Stimulated activated CD4-positive, alpha-beta T cell treated with anti-CD3 and anti-CD28 coated beads, Interleukin-15, amount 100 ng/mL, for 24 hours (primary cell): ENCODE measurements at regions not wholly inside any gene's neighbourhood (a gene's known extent, or its start where the extent isn't known, plus 50 kb on each side); places are given as distances from the start of the nearest gene placed in this dataset.
"Not testable (repeated sequence)": the region's sequence is repeated elsewhere in the genome, so short reads cannot be mapped to it uniquely, and the experiment has no call there.

Experiments used
- DNase-seq: peaks from one replicate; pipeline ENCODE4 v3.0.0-alpha.2; 2020

DNA sequence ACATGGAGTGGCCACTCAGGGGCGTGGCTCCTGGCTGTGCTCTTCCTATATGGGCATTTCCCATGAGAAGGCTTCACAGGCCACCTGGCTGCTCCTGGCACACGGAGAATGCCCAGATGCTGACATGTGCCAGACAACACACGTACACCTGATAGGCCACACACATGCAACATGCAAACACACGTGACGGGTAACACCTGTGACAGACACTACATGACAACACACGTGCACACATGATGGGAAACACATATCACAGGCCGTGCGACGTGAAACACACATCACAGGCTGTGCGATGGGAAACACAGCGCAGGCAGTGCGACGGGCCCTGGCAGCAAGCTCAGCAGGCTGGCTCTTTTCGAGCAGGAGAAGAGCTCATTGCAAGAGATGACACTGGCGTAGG is 94.3 kb upstream of the HMX1 start:
- not testable (repeated sequence) for DNase-seq

DNA sequence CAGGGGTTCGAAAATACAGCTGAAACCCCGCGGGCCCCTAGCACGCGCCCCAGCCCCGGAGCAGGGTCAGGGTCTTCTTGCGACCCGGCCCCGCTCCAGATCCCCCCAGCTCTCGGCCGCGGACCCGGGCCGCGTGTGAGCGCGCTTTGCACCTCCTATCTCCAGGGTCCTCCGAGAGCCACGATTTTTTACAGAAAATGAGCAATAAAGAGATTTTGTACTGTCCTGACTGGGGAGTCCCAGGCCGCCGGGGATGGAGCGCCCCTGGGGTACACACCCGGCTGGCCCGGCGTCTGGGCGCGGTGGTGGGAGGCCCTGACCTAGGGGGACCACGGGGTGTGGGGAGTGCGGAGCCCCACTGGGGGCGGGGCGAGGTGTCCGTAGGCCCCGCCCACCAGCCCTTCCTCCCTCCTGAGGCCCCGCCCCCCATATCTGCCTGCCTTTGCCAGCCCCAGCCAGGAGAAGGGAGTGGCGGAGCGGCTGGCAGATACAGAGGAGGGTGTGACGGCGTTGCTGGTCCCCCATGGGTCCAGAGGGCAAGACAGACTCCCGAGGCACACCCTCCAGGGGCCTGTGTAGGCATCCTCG is 92.7 kb upstream of the HMX1 start:
- peak; percentile 16 for DNase-seq

DNA sequence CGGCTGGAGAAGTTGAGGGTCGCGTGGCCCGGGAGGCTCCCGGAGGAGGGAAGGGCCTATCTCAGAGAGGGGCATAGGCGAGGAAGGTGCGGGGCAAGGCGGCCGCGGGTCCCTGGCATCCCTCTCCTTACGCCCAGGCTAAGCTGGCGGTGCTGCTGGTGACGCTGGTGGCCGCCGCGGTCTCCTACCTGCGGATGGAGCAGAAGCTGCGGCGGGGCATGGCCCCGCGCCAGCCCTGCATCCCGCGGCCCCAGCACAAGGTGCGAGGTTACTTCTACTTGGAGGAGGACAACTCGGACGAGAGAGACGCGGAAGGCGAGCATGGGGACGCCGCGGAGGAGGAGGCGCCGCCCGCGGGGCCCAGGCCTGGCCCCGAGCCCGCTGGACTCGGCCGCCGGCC is 91.9 kb upstream of the HMX1 start:
- not testable (repeated sequence) for DNase-seq

DNA sequence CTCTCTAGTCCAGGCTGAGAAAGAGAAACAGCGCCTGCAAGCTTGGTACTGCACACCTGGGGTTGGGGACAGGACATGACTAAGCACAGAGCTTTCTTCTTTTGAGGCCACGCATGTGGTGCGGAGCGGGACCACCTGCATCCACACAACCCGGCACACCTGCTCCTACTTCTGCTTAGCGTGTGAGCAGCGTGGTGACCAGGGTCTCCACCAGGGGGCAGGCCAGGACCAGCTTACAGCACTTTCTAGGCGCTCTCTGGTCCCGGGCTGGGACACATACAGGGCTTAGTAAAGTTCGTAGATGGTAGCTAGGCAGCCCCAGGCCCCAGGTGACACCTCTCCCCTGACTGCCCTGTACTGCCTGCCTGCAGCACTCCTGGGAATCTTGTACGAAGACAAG is 89.7 kb upstream of the HMX1 start:
- DNase-seq, result peak; percentile 80

DNA sequence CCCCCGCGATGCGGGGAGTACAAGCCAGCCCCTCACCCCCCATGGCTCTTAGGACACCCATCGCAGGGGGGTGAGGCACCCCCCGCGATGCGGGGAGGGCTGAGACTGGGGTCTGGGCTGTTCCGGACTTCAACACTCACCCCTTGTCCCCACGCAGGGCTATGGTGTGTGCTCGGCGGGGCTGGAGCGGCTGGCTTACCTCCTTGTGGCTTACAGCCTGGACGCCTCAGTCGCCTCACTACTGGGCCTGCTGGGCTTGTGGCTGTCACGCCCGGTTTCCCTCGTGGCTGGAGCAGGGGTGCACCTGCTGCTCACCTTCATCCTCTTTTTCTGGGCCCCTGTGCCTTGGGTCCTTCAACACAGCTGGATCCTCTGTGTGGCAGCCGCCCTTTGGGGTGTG is 87.8 kb upstream of the HMX1 start:
- not testable (repeated sequence) for DNase-seq

DNA sequence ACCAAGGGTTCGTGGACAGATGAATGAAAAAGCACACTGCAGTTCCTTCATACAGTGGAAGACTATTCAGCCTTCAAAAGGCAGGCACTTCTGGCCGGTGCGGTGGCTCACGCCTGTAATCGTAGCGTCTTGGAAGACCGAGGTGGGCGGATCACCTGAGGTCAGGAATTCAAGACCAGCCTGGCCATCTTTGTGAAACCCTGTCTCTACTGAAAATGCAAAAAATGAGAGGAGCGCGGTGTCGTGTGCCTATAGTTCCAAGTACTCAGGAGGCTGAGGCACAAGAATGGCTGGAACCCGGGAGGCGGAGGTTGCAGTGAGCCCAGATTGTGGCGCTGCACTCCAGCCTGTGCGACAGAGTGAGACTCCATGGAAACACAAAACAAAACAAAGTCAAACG is 82.4 kb upstream of the HMX1 start:
- DNase-seq, result not testable (repeated sequence)

DNA sequence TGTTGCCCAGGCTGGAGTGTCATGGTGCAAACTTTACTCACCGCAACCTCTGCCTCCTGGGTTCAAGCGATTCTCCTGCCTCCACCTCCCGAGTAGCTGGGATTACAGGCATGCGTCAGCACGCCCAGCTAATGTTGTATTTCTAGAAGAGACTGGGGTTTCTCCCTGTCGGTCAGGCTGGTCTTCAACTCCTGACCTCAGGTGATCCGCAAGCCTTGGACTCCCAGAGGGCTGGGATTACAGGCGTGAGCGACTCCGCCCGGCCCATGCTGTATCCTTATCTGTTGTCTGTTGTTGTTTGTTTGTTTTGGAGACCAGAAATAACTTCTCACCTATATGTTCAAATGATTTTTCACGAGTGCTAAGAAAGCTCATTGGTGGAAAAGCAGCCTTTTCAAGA is 81.2 kb upstream of the HMX1 start:
- DNase-seq, result not testable (repeated sequence)

DNA sequence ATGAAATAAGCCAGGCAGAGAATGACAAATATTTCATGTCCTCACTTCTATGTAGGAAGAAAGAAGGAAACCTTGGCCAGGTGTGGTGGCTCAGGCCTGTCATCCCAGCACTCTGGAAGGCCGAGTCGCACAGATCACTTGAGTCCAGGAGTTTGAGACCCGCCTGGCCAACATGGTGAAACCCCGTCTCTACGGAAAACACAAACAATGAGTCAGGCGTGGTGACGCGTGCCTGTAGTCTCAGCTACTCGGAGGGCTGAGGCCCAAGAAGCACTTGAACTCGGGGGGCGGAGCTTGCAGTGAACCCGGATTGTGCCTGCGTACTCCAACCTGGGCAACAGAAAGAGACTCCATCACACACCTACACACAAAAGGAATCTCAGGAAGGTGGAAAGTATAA is 80.5 kb upstream of the HMX1 start:
- DNase-seq, result not testable (repeated sequence)

DNA sequence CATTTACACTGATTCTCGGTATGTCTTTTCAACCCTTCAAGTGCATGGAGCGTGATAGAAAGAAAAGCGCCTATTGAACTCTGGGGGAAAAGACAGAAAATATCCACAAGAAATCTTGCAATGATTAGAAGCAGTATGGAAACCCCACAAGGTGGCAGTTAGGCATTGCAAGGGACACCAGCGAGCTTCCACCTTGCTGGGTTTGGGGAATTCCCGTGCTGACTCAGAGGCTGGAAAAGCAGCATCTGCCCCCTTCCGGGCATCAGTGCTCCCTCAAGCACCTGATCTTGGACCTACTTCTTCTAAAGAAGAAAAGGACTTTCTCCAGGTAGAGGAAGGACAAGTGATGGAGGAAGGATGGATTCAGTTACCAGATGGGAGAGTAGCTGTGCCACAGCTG is 73.9 kb upstream of the HMX1 start:
- not testable (repeated sequence) for DNase-seq

DNA sequence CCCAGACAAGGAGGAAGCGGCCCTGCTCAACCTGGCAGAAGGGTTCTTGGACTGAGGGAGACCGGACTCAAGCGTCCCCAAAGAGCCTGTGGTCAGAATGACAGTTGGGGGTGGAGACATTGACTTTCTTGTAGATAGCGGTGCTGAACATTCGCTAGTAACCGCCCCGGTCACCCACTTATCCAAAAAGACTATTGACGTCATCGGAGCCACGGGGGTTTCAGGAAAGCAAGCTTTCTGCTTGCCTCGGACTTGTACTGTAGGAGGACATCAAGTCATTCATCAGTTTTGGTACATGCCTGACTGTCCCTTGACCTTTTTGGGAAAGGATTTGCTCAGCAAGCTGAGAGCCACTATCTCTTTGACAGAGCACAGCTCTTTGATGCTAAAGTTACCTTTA is 71.7 kb upstream of the HMX1 start:
- DNase-seq, result not testable (repeated sequence)

DNA sequence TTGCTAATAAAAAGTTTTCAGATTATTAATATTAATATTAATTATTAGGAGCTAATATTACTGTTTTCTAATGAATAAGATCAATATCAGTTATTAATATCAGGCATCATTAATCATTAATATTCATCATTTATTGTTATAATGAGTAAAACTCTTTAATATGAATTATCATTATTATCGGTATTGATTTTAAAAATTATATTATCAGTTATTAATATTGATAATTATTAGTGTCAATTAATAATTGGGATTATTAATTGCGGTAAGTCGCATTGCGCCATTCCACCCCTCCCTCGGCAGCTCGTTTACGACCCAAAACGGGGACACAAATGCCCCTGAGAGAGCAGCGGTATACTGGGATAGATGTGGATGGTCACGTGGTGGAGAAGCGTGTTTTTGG is 70.4 kb upstream of the HMX1 start:
- DNase-seq, result not testable (repeated sequence)

DNA sequence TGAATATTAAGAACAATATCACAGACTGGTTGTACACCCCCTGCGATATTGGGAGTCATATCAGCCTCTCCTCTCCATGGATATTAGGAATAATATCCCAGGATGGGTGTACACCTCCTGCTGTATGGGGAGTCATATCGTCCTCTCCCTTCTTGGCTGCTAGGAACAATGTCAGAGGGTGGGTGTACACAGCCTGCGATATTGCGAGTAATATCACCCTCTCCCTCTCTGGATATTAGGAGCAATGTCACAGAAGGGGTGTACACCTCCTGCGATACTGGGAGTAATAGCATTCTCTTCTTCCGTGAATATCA is 69.8 kb upstream of the HMX1 start:
- DNase-seq, result not testable (repeated sequence)

DNA sequence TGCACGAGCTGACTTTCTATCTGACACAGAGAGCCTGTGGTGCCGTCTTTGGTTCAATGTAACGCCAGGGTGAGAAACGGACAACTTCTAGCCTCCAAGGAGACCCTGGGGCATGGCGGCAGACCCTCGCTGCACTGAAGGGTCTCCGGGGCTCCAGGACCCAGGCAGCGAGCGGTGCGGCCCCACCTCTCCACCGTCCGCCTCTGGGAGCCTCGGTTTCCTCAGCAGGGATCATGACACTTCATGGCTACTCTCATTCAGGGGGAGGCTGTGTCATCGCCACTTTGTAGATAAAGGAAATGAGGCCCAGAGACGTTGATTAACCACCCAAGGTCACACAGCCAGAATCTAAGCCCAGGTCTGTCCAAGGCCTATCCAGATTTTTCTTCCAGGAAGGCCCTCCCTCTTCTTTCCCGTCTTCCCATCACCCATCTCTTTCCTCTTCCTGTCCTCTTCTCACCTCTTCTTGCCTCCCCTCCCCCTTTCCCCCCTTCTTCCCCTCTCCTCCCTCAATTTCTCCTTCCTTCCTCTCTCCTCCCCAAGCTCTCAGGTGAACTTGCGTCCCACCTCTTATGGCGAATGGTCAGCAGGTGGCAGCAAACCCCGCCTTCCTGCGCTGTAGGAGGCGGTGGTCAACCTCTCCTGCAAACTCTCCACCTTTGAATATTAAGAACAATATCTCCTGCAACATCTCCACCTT is 69.3 kb upstream of the HMX1 start:
- DNase-seq, result peak; percentile 21

DNA sequence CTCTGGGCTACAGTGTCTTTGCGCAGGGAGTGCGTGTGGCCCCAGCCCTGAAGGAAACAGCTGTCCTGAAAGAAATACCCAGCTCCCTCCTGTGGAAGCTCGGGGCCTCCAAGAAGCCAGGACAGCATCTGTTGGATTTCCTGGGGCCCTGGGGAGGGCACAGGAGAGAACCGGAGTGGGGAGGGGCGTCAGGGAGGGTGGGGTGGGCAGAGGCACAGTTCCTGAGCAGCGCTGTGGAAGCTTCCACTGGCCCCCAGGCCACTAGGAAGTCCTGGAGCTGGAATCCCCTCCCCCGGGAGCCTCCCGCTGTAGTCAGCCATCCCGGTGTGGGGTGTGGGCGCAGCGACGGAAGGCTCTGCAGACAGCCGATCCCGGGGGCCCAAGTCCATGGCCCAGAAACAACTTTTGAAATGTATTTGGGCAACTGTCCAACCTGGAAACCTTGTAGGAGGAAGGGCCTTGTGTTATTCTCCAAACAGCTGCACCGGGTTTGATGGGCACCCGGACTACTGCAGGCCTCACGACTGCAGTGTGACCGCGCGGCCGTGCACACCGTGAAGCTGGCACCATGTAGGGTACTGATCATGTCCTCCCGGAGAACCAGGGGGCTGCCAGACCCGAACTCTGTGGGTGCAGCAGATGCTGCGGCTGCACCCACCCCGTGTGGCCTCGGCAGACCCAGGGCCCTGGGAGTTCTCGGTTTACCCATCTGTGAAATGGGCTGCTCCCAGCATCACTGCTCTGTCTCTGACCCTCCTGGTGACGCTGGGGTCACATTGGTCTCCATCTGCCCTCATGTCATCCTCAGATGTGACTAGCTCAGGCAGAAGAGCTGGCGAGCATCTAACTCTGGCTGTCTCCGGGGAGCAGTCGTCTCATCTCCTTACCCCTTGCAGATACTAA is 68.5 kb upstream of the HMX1 start:
- DNase-seq, result no peak

DNA sequence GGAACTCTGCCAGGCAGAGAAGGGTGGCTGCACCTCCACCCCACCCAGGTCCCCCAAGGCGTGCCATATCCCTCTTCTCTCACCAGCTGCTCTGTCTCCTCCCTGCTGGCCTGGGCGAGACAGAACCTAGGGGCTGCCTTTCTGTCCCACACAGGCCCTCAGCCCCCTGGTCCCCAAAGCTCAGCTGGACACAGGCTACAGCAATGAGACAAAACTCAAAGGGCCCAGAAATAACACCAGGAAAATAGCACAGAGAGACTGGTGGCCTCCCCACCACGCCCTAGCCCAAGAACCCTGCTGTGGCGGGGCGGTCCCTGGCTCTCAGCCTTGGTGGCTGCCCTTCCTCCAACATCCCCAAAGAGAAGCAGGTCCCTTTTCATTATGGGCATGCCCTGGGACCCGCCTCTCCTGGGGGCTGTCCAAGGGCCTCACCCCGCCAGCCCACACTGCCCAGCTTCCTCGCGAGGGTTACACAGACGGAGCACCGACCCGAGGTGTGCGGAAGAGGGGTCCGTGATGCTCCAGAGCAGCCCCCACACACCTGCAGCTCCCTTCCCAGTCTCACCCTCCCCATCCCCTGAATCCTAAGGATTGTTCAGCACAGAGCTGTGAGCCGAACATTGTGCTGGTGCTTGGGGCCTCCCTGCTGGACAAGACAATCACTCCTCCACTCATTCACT is 67.7 kb upstream of the HMX1 start:
- no peak for DNase-seq

DNA sequence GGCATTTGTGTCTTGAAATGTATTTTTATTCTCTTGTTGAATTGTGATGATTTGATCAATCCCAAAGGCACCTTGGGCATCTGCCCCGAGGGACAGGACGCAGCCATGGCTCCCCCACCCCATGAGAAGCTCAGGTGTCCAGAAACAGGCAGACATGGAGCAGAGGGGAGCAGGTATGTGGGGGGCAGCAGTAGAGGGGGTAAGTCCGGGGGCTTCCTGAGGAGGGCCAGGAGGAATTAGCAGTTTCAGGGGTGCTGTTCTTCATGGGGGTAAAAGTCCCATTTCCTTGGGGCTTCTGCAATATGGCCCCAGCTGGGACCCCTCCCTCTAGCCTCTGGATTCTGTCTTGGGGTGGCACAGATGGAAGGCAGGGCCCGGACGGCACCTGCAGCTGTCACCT is 67.0 kb upstream of the HMX1 start:
- DNase-seq, result no peak

DNA sequence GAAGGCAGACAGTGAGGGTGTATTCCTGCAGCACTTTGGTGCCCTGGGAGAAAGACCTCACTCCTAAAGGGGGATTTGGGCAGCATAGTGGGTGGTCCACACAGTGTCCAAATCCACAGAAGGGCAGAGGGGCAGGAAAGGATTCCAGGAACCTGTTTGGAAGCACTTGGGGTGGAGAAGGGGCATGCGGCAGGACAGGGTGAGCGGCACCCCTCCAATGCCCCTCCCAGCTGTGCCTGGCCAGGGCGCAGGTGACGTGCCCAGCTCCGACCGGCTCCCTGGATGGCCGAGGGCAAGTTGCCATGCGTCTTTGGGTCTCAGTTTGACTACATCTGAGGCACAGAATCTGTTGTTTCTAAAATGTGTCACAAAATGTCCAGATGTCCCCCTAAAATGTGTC is 66.5 kb upstream of the HMX1 start:
- no peak for DNase-seq

DNA sequence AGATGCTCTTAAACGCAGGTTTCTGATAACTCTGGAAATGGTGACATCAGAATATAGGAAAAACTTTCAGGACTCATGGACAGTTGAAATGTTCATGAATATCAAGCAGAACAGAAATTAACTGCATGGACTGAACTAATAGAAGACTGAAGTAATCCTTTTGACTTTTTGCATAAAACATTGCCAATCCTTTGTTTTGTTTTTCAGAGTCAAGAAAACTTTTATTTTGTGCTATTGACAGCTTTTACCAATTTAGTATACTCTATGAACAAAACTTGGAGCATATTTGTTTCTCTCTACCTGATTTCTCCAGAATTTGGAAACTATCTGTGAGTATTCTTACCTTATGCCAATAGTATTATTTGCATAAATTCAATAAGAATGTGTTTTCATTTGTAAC is 61.2 kb upstream of the HMX1 start:
- DNase-seq, result no peak

DNA sequence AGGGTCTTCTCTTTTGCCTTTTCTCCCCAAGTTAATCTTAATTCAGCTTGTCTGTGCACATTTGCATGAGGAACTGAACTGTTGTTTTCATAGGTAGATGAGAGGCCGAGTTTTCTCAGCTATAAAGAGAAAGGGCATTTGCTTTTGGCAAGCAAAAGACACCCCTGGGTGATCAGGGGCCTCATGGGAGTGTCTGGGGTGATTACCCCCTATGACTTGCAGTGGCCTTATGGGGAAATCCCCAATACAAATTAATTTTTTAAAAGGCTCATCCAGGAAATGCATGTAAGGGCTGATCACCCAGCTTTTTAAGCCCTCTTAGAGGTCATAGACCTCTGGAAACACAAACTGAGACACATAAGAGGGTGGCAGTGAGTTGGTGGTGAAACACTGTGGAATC is 56.4 kb upstream of the HMX1 start:
- DNase-seq, result no peak

DNA sequence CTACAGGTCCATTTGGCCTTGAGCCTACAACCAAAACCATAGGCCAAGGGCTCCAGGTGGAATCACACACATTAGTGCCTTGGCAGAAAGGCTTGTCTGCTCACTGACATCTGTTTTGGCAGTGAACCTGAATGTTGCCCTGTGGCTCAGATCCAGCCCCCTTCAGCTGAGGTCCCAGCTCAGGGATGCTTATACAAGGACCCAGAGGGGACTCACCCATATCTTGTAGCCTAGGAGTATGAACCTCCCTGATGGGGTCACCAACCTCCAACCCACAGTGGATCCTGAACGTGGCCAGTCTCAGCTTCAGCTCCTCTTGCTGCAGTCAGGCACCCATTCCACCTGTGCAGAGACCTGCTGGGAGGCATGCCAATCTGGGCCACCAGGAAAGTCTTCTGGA is 50.8 kb upstream of the HMX1 start:
- DNase-seq, result no peak

DNA sequence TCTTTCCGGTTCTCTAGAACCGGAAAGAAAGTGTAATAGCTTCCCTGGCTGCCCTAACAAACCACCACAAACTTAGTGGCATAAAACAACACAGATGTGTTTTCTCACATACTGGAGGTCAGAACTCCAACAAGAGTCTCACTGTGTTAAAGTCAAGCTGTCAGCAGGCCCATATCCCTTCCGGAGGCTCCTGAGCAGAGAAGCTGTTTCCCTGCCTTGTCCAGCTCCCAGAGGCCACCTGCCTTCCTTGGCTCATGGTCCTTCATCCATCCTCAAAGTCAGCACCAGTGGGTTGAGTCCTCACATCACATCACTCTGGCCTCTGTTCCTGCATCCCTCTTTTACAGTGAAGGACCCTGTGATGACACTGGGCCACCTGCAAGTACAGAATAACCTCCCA is 49.8 kb upstream of the HMX1 start:
- DNase-seq, result no peak
